Stimulated activated CD4-positive, alpha-beta T cell treated with anti-CD3 and anti-CD28 coated beads, Interleukin-4, amount 100 ng/mL, for 24 hours (primary cell): ENCODE measurements at regions not wholly inside any gene's neighbourhood (a gene's known extent, or its start where the extent isn't known, plus 50 kb on each side); places are given as distances from the start of the nearest gene placed in this dataset.

Experiments
- DNase-seq: peaks from one replicate; pipeline ENCODE4 v3.0.0-alpha.2; 2020

DNA sequence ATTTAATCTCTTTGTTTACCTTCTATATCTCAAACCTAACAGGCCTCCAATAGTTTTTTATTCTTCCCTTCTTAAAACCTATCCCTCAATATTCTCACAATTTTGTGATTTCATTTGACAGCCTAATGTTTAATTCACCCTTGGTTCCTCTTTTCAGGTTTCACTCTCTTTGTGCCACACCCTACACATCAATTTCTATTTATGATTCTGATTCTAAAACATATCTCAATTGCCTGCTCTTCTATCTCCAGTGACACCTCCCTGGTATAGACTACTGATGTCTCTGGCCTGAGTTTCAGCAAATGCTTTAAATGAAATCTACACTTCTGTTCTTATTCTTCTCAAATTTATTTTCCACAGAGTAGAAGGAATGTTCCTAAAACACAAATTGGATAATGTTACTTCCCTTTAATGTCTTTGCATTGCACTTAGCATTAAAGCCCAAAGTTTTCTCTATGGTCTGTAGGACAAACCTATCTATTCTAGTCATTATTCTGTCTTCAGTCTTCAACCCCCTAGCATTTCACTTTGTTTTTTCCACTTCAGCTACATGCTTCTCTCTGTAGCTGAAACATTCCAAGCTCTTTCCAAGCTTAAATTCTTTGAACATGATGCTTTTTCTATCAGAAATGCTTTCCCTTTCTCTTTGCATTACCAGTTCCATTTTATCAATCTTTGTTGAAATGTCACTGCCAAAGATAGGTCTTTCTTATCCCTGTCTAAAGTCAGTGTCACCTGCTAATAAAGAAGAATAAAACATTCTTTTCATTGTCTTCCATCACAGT, 622.0 kb downstream of the CENPC start:
- no peak for DNase-seq

DNA sequence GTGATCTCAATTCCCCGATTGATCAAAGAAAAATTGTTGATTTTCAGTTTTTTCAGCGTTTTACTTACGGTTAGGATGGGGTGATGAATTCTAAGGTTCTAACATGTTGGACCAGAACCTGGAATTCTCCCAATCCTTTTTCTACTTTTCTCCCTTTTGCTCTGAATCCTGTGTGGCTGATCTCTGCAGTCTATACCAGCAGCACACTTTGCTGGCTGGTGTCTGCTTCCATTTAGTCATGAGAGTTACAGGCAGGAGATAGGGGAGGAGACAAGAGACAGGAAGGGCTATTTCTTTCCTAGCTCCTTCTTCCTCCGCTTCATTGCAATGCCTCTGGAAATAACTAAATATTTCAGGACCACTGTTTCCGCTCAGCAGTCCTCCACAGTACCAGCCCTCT, 623.9 kb downstream of the CENPC start:
- DNase-seq: no peak

DNA sequence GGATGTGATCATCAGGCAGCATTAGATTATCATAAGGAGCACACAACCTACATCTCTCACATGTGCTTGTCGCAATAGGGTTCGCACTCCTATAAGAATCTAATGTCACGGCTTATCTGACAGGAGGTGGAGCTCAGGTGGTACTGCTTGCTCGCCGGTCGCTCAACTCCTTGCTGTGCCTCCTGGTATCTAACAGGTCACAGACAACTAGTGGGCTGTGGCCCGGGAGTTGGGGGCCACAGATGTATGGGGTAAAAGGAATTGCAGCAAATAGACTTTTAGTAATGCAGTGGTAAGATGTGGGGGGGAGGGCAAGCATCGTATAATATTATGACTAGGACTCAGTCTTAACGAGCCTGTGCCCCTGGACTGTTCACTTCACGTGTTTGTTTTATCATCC, 624.8 kb downstream of the CENPC start:
- DNase-seq: no peak

DNA sequence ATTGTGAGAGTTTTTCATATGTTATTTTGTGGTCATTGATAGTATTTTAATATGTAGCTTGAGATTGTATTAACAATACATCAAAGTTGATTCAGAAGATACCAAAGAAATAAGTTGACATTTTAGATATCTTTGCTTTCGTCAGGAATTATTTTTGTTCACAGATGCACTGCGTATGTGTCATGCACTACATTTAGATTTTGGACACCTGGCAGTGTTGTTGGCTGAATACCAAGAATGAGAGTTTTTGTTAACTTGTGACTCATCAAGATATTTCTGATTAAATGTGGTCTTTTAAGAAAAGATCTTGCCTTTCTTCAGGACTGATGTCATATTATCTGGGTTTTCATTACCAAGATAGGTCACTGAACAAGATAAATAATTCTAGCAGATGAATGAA, 633.4 kb downstream of the CENPC start:
- no peak for DNase-seq

DNA sequence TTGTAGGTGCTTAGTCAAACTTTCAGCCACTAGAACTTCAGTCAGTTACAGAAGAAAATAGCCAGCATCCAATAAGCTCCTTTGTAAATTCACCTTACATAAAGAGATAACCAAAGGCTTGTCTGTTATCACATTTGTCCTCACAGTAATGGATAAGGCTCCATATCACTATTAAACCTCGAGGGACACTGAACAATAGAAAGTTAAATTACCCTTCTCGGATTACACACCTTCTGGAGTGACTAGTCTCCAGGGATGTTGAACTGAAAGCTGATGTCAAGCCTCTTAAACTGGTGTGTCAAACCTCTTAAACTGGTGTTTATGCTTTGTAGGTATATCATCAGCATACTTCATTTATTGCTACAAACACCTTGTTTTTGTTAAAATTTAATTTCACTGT, 639.0 kb downstream of the CENPC start:
- DNase-seq: no peak

DNA sequence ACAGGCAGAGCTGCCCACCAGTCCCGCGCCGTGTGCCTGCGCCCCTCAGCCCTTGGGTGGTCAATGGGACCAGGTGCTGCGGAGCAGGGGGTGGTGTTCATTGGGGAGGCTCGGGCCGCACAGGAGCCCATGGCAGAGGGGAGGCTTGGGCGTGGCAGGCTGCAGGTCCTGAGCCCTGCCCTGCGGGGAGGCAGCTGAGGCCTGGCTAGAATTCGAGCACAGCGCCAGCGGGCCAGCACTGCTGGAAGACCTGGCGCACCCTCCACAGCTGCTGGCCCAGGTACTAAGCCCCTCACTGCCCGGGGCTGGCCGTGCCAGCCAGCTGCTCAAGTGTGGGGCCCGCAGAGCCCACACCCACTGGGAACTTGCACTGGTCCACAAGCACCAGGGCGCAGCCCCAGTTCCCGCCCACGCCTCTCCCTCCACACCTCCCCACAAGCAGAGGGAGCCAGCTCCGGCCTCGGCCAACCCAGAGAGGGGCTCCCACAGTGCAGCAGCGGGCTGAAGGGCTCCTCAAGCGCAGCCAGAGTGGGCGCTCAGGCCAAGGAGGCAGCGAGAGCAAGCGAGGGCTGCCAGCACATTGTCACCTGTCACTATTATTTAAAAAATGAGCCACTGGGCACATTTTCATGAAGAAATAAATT, 645.8 kb downstream of the CENPC start:
- DNase-seq: no peak

DNA sequence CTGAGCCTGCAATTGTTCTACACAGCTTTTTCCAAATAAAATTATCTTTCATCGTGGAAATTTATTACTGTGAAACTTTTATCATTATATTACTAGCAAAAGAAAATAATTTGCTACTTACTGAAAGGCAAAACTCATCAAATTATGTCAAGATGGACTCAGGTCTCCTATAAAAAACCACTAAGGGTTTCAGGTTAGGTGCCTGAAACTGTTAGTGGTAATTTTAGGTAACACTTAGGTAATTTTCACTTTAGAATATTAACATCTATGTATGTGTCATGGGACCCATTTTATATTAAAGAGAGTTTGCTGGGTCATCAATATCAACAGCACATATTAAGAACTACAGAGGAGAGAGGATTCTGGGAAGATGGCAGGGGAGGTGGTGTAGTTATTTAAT, 651.5 kb downstream of the CENPC start:
- DNase-seq: no peak

DNA sequence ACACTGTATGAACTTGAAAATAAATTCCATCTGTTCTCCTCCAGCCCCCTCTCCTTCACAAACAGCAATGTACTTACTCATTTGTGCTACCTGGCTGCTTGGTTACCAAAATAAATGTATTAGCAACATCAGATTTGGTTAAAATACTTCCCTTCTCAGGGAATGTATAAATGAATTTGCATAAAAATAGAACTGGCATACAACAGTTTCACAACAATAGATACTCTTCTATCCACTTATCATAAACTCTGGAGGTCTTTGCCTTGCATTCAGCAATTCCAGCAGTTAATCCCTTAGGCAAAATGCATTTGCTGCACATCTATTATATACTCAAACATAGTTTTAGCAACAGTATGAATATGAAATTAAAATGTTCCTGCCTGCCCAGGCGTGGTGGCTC, 658.2 kb downstream of the CENPC start:
- no peak for DNase-seq

DNA sequence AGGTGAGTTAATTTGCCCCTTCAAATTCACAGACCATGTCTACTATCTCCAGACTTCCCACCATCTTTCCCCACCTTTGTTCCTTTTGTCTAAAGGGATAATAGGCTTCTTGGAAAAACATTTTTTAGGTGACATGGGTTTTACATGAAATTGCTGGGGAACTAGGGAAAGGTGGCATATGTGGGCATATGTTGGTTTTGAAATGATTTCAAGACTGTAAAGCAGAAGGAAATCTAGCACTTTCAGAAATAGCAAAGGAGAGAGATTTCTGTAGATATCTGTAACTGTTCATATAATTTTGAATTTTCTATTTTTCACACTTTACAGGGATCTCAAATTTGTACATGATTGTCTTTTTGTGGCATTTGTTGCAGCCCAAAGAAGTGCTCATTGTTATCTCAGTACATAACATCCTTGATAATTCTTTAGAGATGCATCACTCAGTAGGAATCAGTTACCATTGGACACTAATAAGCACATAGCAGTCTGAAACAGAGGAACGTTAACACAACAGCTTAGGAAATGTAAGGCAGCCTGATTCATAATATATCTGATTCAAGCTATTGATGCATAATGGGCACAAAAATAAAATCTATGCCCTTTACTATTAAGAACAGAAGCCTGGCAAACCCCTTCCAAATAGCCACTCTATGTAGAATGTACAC, 659.7 kb downstream of the CENPC start:
- DNase-seq: no peak

DNA sequence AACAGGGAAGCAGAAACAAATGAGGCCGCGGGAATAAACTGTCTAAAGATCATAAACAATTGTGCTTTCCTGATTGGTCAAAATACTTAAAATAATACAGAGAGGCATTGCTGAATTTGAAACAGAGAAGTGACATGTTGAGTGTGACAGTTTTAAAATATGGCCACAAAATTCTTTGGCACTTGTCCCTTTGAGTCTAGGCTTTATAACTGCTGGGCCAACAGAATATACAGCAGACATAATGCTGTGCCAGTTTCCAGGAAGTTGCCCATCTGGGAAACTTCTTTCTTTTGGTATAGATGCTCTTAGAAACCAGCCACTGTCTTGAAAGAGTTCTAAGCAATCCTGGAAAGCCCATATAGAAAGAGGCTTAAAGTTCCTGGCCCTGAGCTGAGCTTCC, 668.4 kb downstream of the CENPC start:
- no peak for DNase-seq

DNA sequence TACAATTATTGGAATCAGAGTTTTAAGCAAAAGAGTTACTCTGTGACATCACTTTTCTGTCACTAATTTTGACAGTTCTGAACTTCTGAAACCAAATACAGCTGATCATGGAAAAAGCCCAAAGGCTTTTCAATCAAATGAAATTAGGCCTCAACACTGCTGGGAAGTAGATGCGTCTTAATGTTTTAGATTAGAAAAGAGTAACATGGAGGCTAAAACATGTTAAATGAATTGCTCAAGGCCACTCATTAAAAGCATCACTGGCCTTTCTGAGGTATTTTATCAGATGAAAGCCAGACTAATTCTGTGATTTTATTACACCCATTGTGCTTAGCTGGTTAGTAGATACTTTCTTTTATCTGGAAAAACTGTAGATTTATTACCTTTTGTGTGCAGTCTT, 672.6 kb downstream of the CENPC start:
- DNase-seq: no peak

DNA sequence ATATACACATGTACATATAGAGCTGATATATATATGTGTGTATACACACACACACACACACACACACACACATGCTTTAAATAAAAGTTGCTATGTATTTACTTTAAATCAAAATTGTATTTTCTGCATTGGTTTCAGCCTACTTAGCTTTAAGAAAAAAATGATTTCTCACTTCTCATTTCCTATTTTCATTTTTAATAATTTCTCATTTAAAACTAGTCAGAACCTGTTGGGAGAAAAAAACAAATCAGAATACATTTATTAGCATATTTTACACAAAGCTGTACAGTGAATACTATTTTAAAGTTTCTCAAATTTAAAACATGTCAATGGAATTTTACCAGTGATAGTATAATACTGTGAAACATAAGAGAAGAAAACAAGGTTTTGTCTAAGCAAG, 681.8 kb downstream of the CENPC start:
- no peak for DNase-seq

DNA sequence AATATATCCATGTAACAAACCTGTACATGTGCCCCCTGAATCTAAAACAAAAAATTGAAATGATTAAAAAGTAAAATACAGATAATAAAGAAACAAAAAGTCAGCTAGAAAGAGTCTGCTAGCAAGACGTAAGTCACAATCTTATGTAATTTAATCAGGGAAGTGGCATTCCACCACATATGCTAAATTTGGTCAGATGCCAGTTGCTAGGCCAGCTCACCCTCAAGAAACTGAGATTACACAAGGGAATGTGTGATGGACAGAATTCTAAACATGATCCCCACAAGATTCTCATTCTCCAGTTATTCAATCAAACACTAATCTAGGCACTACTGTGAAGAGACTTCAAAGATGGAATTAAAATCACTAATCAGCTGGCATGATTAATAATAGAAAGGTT, 689.3 kb downstream of the CENPC start:
- no peak for DNase-seq

DNA sequence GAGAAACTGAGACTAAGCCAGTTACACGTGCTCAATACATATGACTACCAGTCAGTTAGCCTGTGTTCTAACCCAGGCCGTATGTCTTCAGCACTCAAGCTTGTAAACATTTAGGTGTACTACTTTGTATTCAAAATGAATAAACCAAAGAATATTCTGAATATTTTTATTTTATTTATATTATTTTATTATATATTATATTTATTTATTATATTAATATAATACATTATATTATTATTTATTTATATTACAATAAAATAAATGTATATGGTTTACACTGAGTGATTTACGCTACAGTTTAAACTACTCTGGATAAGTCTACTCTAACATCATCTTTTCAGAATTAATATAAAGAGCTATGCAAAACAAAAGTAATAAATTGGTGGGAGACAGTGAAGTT, 691.5 kb downstream of the CENPC start:
- no peak for DNase-seq

DNA sequence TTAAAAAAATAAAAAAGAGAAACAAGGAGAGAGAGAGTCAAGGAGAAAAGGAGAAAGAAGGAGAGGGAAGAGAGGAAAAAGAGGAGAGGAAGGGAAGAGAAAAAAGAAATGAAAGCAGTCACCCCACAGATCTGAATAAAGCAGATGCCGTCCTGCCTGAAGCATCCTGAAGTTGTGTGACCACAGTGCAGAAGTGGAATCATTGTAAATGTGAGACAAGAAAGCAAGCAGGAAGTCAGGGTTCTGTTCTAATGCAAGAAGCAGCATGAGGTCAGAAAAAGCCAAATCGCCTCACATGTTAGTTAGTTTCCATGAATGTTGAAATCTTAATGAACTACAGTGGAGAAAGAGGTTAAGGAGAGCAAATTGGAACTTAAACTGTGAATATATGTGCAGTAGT, 692.5 kb downstream of the CENPC start:
- DNase-seq: no peak

DNA sequence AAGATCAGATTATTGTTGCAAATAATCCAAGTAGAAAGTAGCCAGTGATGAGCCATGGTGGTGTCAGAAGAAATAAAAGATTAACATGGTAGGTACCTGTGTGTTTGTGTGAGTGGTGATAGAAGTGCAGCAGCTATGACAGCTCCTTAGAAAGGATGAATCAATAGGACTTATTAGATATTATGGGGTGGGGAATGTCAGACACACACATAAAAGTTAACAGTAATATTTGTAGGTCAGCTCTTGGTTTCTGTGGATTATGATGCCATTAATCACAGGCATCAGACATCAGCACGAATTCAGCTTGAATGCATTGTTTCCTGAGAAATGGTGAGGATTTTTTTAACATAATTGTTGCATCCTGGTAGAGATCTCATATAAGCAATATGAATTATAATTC, 695.7 kb downstream of the CENPC start:
- no peak for DNase-seq

DNA sequence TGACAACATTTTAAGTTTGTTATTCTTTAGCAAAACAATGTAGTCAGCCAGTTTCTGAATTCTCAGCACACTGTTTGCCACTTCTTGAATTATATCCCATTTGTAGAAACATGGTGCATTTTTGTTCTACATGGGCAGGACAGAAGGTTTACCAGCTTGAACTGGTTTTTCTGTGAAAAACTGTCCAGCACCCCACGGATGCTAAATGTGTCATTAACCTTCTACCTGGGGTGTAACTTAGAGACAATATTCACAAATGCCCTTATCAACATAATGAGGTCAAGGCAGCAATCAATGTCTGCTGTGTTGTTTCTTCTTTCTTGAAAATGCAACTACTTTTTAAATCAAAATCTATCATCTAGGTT, 702.6 kb downstream of the CENPC start:
- DNase-seq: no peak

DNA sequence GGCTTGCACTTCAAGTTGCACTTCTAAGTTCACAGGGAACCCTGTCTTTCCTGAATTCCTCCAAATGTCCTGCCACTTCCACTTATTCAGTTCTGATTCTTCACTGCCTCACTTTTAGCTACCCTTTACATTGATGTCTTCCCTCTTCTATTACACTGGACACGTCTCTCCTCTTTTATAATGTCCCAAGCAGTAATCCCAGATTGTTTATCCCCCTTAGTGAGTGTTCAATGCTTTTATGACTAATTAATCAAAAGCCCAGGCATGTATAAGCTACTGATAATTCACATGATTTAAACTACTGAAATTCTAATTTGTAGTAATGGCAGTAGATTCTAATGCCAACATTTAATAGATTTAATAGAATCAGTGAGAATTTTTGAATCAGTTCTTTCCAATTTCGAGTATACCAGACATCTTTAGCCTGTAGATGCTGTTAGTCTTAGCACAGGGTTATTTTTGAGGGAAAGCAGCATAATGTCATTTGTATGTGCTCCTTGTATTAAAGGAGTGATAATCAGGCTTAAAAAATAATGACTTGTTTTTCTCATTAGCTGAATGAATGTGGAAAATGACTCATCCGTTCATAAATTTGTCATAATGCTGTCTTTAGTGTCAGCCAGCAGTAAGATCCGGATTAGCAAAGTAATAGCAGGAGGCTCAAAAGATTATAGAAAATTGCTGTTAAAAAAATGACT, 703.1 kb downstream of the CENPC start:
- DNase-seq: no peak

DNA sequence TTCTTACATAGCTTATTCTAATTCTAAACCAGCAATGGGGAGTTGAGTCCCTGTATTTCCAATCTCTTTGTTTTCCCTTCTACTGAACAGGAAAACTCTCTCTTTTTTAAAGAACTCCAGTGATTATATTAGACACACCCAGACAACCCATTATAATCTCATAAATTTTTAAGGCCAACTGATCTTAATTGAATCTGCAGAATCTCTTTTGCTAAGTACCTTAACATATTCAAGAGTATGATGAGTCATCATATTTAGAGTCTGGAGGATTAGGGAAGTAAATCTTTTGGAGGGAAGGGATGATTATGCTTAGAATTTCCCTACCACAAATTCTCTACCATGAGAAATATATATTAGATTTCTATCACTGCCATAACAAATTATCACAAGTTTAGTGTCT, 705.1 kb downstream of the CENPC start:
- DNase-seq: no peak

DNA sequence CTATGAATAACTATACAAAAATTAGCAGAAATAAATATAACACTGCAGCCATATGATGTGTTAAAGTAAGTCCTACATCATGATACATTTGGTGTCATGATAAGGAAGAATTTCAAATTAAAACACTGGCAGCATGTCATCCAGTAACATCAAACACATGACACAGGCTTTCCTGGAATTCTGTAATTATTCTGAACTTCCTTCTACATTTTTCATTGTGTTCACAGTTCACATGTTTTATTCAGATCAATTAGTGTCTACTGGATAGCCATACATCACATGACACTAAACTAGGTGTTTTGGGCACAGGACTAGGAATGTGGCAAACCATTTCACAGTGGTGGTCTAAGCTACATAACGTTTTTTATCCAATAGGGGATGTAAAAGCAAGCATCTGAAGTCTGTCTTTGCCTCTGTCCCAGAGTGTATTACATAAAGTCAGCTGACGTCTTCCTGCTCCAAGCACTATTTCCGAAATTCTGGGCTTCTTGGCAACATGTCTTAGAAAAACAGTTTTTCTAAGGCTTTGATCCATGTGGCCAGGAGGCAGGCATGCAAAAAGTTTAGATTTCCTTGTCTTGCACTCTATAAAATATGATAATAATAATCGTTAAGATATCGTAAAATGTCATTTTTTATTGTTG, 707.9 kb downstream of the CENPC start:
- DNase-seq: no peak

DNA sequence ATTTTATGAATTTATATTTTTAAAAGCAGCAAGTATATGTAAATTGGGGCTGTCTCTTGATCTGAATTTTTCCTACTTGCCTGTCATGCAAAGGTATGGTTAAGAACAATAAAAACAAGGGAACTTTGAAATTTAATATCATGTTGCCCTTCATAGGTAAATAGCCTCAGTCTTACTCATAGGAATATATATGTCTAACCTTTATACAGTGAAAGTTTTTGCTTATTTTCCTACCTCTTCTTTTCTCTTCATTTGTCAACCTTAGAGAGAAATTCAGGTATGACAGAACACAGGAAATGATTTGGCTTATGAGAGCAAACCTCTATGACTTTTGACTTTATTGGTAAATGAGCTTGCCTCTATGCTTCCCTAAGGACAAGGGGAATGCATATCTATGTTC, 716.0 kb downstream of the CENPC start:
- DNase-seq: no peak

DNA sequence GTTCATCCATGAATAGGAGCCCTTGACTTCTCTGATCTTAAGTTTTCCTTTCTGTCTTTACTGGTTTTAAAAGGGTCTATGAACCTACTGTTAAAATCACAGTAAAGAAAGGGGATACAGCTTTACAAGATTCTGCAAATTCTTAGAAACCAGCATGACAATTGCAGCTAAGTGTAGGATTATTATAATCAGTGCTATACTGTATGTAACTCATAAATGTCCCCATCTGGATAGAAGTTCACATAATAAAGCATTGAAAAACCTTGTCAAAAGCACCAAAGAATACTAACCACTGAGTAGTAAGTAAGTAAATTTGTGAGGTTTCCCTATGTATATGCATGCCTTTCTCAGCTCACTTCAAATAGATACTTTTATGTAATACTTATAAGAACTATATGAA, 724.6 kb downstream of the CENPC start:
- DNase-seq: no peak

DNA sequence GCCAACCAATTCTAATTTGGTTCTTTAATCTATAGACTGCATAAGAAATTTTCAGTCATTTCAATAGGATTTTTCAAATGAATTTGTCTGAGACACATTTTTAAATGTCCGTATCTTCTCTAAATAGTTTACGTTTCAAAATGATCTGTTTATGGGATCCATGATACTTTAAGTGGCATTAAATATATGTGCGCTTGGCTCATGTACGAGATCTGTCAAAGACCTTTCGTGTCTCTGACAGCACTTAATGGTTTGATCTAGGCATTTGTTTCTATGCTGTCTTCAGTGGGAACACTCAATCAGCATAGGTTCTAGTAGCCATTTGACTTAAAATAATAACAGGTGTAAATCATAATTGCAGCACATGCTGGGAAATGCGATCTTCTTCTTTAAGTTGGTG, 731.0 kb downstream of the CENPC start:
- no peak for DNase-seq
